GM12878 (cell line): ENCODE measurements at regions not wholly inside any gene's neighbourhood (a gene's known extent, or its start where the extent isn't known, plus 50 kb on each side); places are given as distances from the start of the nearest gene placed in this dataset.

Source experiments
- ATAC-seq: fragments of 200-7000 bp; cut with Tn5 transposase; 3 replicates; pipeline ENCODE4 v1.9.1; 2020; ENCODE audit warnings: mild to moderate bottlenecking, moderate library complexity
- BruUV-seq: library from RNA; stranded (reverse); fragments of 400-500 nt; replicated peaks from 2 replicates; lab custom pipeline; 2021; lab: Mats Ljungman, UMichigan
- CTCF ChIA-PET: fragments of 300-600 bp; sonication (Branson Sonifier 250); formaldehyde crosslinking; extraction: SDS; loops from one replicate; lab custom pipeline; 2021; ENCODE audit warnings: inconsistent platforms; lab: Yijun Ruan, JAX
- POLR2A ChIA-PET: fragments of 350-600 bp; formaldehyde crosslinking; extraction: SDS; loops from one replicate; lab custom pipeline; 2021; ENCODE audit warnings: inconsistent platforms; lab: Charles Lee
- RAD21 ChIA-PET: fragments of 300-600 bp; sonication (Branson Sonifier 250); formaldehyde crosslinking; loops from one replicate; lab custom pipeline; 2023; ENCODE audit warnings: antibody characterized with exemption; ENCODE audit not compliant: unreplicated experiment; lab: Charles Lee
- SMC1A ChIA-PET: fragments of 300-600 bp; sonication (Branson Sonifier 250); formaldehyde crosslinking; loops from one replicate; lab custom pipeline; 2023; ENCODE audit not compliant: unreplicated experiment, uncharacterized antibody; lab: Charles Lee
- DNase-seq: peaks from one replicate; pipeline ENCODE4 v3.0.0-alpha.2; 2011; ENCODE audit warnings: low read depth, low spot score
- FAIRE-seq: peaks from 3 replicates; lab custom pipeline; 2011; peaks lifted over from hg19 to GRCh38; lab: Jason Lieb, UNC
- H2AFZ ChIP-seq: 2 replicates; pipeline ENCODE4 v1.6.0; 2011; ENCODE audit warnings: low read depth, low read length, control low read depth; ENCODE audit not compliant: control insufficient read depth
- H3K27ac ChIP-seq: 2 replicates; pipeline ENCODE4 v1.5.1; 2011; ENCODE audit warnings: control low read depth; ENCODE audit not compliant: control insufficient read depth, insufficient read depth
- H3K27me3 ChIP-seq, 2 experiments: replicated peaks in 1 of 2; 2 replicates each; pipeline versions ENCODE4 v1.6.0 to v1.6.1; 2011; ENCODE audit warnings: low read length in 1 of 2; ENCODE audit not compliant: control insufficient read depth in 2 of 2, insufficient read depth in 2 of 2
- H3K36me3 ChIP-seq, 2 experiments: 2 replicates each; pipeline ENCODE4 v1.5.1; 2011; ENCODE audit warnings: low read length in 1 of 2; ENCODE audit not compliant: control insufficient read depth in 2 of 2, insufficient read depth in 2 of 2
- H3K4me1 ChIP-seq: 2 replicates; pipeline ENCODE4 v1.6.1; 2011; ENCODE audit warnings: mild to moderate bottlenecking, low read length, moderate library complexity, mixed read lengths; ENCODE audit not compliant: control insufficient read depth, insufficient read depth
- H3K4me2 ChIP-seq: 2 replicates; pipeline ENCODE4 v1.6.0; 2011; ENCODE audit warnings: control low read depth; ENCODE audit not compliant: control insufficient read depth, insufficient read depth
- H3K4me3 ChIP-seq: fragments of 200-600 bp; sonication (generic); 2 replicates; pipeline ENCODE4 v1.5.1; 2016
- H3K79me2 ChIP-seq: 2 replicates; pipeline ENCODE4 v1.6.0; 2011; ENCODE audit warnings: low read length; ENCODE audit not compliant: control insufficient read depth, insufficient read depth
- H3K9ac ChIP-seq: 2 replicates; pipeline ENCODE4 v1.8.0; 2011; ENCODE audit warnings: low read length, control low read depth, mixed read lengths; ENCODE audit not compliant: control insufficient read depth, insufficient read depth
- H3K9me3 ChIP-seq: replicated peaks from 3 replicates; pipeline ENCODE4 v1.5.1; 2011; ENCODE audit warnings: mild to moderate bottlenecking, low read length; ENCODE audit not compliant: control insufficient read depth, insufficient read depth
- H4K20me1 ChIP-seq: 2 replicates; pipeline ENCODE4 v1.6.0; 2011; ENCODE audit not compliant: control insufficient read depth, insufficient read depth
- ATF7 ChIP-seq: fragments of 450-650 bp; IDR thresholded peaks from 2 replicates; pipeline ENCODE4 v1.6.1; 2016; ENCODE audit warnings: low read depth, mild to moderate bottlenecking
- DPF2 ChIP-seq: fragments of 450-650 bp; IDR thresholded peaks from 2 replicates; pipeline ENCODE4 v1.6.1; 2017; ENCODE audit warnings: mild to moderate bottlenecking
- EP300 ChIP-seq, 2 experiments: fragments of 150-350 bp in 1 of 2; IDR thresholded peaks; 2 replicates each; pipeline ENCODE4 v1.6.1; 2011 to 2012; ENCODE audit warnings: low read depth in 2 of 2, low read length in 2 of 2, borderline replicate concordance in 1 of 2, improper control_type of control experiment in 1 of 2, inconsistent platforms in 1 of 2; ENCODE audit not compliant: control insufficient read depth in 1 of 2
- EZH2 ChIP-seq: IDR thresholded peaks from 2 replicates; pipeline ENCODE4 v1.6.1; 2012; ENCODE audit warnings: low read depth, mild to moderate bottlenecking, control low read depth, inconsistent platforms, low read length, borderline replicate concordance; ENCODE audit not compliant: control insufficient read depth
- HCFC1 ChIP-seq: fragments of 150-350 bp; IDR thresholded peaks from 2 replicates; pipeline ENCODE4 v1.6.1; 2014; ENCODE audit warnings: low read length
- HDGF ChIP-seq: fragments of 450-650 bp; IDR thresholded peaks from 2 replicates; pipeline ENCODE4 v1.6.1; 2016; ENCODE audit warnings: antibody characterized with exemption
- IKZF1 ChIP-seq: fragments of 450-650 bp; conservative IDR thresholded peaks from 2 replicates; pipeline ENCODE4 v1.6.1; 2017; ENCODE audit warnings: antibody characterized with exemption, mild to moderate bottlenecking
- MYB ChIP-seq: fragments of 150-350 bp; IDR thresholded peaks from 2 replicates; pipeline ENCODE4 v1.6.1; 2014; ENCODE audit warnings: mild to moderate bottlenecking, low read depth, low read length, borderline replicate concordance
- MYC ChIP-seq: IDR thresholded peaks from 2 replicates; pipeline ENCODE4 v1.6.1; 2011; ENCODE audit warnings: mild to moderate bottlenecking, low read length, moderate library complexity, inconsistent platforms; ENCODE audit not compliant: insufficient read depth, insufficient replicate concordance, insufficient read length, severe bottlenecking
- RB1 ChIP-seq: fragments of 450-650 bp; formaldehyde crosslinking; IDR thresholded peaks from 2 replicates; pipeline ENCODE4 v1.6.1; 2017; ENCODE audit warnings: mild to moderate bottlenecking, borderline replicate concordance
- YBX1 ChIP-seq: fragments of 450-650 bp; IDR thresholded peaks from 2 replicates; pipeline ENCODE4 v1.6.1; 2016; ENCODE audit warnings: antibody characterized with exemption
- WGBS: methylation state at CpG from one replicate; pipeline ENCODE4 v1.1.6; 2016; ENCODE audit warnings: low lambda C conversion rate; ENCODE audit not compliant: insufficient replicate concordance, insufficient coverage; ENCODE audit errors: missing lambda C conversion rate; 5-methylcytosine and 5-hydroxymethylcytosine counted together
- in situ Hi-C: fragments of 300-500 bp; cut with MboI; formaldehyde crosslinking; loops from 9 replicates; pipeline ENCODE4 v1.14.3; 2018; ENCODE audit warnings: mixed read lengths
- intact Hi-C: fragments of 100-400 bp; cut with micrococcal nuclease; formaldehyde crosslinking; loops from one replicate; pipeline ENCODE4 v1.14.2; 2022; ENCODE audit not compliant: unreplicated experiment
- TF ChIP-seq, protein P1 (sequence below): IDR thresholded peaks from 2 replicates; pipeline ENCODE4 v1.6.1; 2012; ENCODE audit warnings: low read depth, low read length, improper control_type of control experiment
- TF ChIP-seq, protein P2 (sequence below): fragments of 450-650 bp; IDR thresholded peaks from 2 replicates; pipeline ENCODE4 v1.6.1; 2017; ENCODE audit warnings: mild to moderate bottlenecking, moderate library complexity

DNA sequence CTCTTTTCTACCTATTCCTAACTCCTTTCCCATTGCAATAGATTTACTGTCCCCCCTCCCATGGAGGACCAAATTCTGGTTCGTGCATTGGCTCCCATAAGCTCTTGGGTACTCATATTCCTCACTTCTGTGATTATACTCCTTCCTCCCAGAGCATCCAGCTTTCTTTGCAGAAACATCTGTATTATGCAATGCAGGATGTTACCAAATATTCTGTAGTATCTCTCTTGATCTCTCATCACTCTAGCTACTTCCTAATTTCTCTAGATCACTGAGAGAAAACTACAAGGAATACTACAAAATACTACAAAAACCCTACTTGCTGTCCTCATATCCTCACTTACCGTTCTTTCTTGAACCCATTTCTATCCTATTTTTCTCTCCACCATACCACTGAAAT is 395.9 kb upstream of the HS3ST1 start:
- ChIA-PET CTCF (no interaction called here), POLR2A (no interaction called here), SMC1A (no interaction called here)
- FAIRE-seq (no peak), ATAC-seq (no peak), DNase-seq (no peak)
- no TSS peak for BruUV-seq
- Histone ChIP-seq H3K4me3 (no peak overlapping the region), H3K36me3 (no peaks in the 10 kb centered on the region), H3K4me1 (no peaks in the 10 kb centered on the region)
- intact Hi-C loops = no loop called here
- TF ChIP-seq IKZF1 (no peak), HCFC1 (no peak), ATF7 (no peak), HDGF (no peak)
- TF ChIP-seq, all 136 proteins: peak for 0
- H3K4me2 ChIP-seq = no peak overlapping the region
- no peak overlapping the region for H3K9ac ChIP-seq
- no peak overlapping the region for H3K27ac ChIP-seq
- RAD21 ChIA-PET = no interaction called here
- no peaks in the 10 kb centered on the region for H3K79me2 ChIP-seq
- H2AFZ ChIP-seq = no peak overlapping the region
- WGBS = 47% methylated on average over 2 of the region's 2 CpGs
- H3K9me3 ChIP-seq = no peaks in the 10 kb centered on the region
- in situ Hi-C loops = no loop called here
- no peaks in the 10 kb centered on the region for H4K20me1 ChIP-seq
- no peaks in the 10 kb centered on the region for H3K27me3 ChIP-seq

DNA sequence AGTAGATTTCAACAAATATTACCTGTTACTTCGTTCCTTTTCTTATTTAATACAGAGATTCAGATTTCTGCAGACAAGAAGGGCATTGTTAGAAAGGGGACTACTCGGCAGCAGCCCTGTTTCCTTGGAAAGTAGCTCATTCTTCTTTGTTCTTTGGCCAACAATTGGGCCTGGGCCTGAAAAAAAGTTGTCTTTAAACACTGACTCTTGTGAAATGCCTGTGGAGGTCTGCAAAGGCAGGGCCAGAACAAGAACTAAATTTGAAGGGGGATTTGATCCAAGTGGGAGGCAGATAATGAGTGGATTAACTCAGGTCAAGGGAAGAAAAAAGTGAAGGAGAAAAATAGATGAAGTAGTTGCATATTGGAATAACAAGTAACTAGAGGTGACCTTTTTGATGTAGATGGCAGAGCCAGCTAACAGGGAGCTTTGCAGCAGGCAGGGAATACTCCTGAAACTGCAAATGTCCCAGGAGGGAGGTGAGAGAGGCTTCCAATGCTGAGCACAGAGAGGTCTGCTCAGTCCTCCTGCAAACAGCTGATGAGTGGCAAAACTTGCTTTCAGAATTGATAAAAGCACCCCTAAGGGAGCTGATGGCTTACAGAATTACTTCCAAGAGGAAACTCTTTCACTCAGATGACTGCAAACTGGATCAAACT is 393.2 kb upstream of the HS3ST1 start:
- no peaks in the 10 kb centered on the region for H3K4me1 ChIP-seq
- intact Hi-C loops (no loop called here), in situ Hi-C loops (no loop called here)
- DNase-seq = no peak
- H2AFZ ChIP-seq = no peak overlapping the region
- BruUV-seq = no TSS peak
- H3K4me2 ChIP-seq = no peak overlapping the region
- no peak overlapping the region for H3K9ac ChIP-seq
- FAIRE-seq = no peak
- no peaks in the 10 kb centered on the region for H3K36me3 ChIP-seq
- no peak for ATAC-seq
- H3K4me3 ChIP-seq = no peak overlapping the region
- WGBS = 2% methylated on average over 2 of the region's 2 CpGs
- H3K79me2 ChIP-seq = no peaks in the 10 kb centered on the region
- ChIA-PET CTCF (no interaction called here), RAD21 (no interaction called here), POLR2A (no interaction called here), SMC1A (interaction anchor here (0.6 kb wide), 1 partner anchor 10 kb away, joined by 3 read pairs; no protein-coding TSS in a partner anchor)
- H3K27ac ChIP-seq = no peak overlapping the region
- H4K20me1 ChIP-seq = no peaks in the 10 kb centered on the region
- no peaks in the 10 kb centered on the region for H3K9me3 ChIP-seq
- no peaks in the 10 kb centered on the region for H3K27me3 ChIP-seq
- TF ChIP-seq, protein P1, sequence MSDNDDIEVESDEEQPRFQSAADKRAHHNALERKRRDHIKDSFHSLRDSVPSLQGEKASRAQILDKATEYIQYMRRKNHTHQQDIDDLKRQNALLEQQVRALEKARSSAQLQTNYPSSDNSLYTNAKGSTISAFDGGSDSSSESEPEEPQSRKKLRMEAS = no peak
- TF ChIP-seq YBX1 (no peak), EP300 (IDR thresholded peaks at IDR 0.05; ENCODE audit: borderline replicate concordance in 1 of 2, control insufficient read depth in 1 of 2, low read depth in 2 of 2, low read length in 2 of 2) (no peak), IKZF1 (no peak), MYC (no peak), RB1 (no peak), EZH2 (no peak), MYB (no peak), DPF2 (no peak)
- TF ChIP-seq, protein P2, sequence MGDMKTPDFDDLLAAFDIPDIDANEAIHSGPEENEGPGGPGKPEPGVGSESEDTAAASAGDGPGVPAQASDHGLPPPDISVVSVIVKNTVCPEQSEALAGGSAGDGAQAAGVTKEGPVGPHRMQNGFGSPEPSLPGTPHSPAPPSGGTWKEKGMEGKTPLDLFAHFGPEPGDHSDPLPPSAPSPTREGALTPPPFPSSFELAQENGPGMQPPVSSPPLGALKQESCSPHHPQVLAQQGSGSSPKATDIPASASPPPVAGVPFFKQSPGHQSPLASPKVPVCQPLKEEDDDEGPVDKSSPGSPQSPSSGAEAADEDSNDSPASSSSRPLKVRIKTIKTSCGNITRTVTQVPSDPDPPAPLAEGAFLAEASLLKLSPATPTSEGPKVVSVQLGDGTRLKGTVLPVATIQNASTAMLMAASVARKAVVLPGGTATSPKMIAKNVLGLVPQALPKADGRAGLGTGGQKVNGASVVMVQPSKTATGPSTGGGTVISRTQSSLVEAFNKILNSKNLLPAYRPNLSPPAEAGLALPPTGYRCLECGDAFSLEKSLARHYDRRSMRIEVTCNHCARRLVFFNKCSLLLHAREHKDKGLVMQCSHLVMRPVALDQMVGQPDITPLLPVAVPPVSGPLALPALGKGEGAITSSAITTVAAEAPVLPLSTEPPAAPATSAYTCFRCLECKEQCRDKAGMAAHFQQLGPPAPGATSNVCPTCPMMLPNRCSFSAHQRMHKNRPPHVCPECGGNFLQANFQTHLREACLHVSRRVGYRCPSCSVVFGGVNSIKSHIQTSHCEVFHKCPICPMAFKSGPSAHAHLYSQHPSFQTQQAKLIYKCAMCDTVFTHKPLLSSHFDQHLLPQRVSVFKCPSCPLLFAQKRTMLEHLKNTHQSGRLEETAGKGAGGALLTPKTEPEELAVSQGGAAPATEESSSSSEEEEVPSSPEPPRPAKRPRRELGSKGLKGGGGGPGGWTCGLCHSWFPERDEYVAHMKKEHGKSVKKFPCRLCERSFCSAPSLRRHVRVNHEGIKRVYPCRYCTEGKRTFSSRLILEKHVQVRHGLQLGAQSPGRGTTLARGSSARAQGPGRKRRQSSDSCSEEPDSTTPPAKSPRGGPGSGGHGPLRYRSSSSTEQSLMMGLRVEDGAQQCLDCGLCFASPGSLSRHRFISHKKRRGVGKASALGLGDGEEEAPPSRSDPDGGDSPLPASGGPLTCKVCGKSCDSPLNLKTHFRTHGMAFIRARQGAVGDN = no peak
